22Rv1 (cell line): ENCODE measurements at regions not wholly inside any gene's neighbourhood (a gene's known extent, or its start where the extent isn't known, plus 50 kb on each side); places are given as distances from the start of the nearest gene placed in this dataset.

Source experiments
- CTCF ChIP-seq: fragments of 450-650 bp; IDR thresholded peaks from 2 replicates; pipeline ENCODE4 v1.5.1; 2017; ENCODE audit warnings: mild to moderate bottlenecking
- ZFX ChIP-seq: fragments of 450-650 bp; IDR thresholded peaks from 2 replicates; pipeline ENCODE4 v1.6.1; 2017; ENCODE audit warnings: antibody characterized with exemption, borderline replicate concordance

DNA sequence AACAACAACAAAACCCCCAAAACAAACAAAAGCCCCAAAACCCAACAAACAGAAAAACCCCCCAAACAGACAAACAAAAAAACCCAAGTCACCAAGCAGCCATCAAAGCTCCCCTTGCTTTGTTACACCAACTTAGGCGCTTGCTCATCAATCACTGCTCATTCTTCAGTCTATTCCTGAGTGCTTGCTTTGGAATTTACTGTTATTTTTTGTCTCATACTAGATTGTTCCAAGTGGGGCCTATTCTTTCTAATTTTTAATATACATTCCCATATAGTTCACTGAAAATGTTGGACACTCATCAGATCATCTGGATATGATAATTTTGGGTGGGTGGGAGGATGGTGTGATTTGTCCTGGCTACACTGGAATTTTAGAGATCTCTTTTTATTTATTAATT lies 126.0 kb upstream of the JCAD start:
- TF ChIP-seq CTCF: no peak
- TF ChIP-seq ZFX: no peak
